ENCODE measurements at regions not wholly inside any gene's neighbourhood (a gene's known extent, or its start where the extent isn't known, plus 50 kb on each side); places are given as distances from the start of the nearest gene placed in this dataset.

GRCh38 chr16:77591347-77591746 lies 131.0 kb upstream of the NUDT7 start:
- intact Hi-C loops (cut with micrococcal nuclease), result no loop called here

GRCh38 chr16:77592021-77592420 lies 130.3 kb upstream of the NUDT7 start:
- intact Hi-C loops (cut with micrococcal nuclease), result no loop called here

- intact Hi-C loops (cut with micrococcal nuclease), result no loop called here
Measured at GRCh38 chr16:77594057-77594456, 128.3 kb upstream of the NUDT7 start.

GRCh38 chr16:77594799-77595596 lies 127.3 kb upstream of the NUDT7 start:
- intact Hi-C loops (cut with micrococcal nuclease), result no loop called here

- intact Hi-C loops (cut with micrococcal nuclease), result no loop called here
Measured at GRCh38 chr16:77596261-77596660, 126.1 kb upstream of the NUDT7 start.

- intact Hi-C loops (cut with micrococcal nuclease), result no loop called here
Measured at GRCh38 chr16:77599793-77600415, 122.4 kb upstream of the NUDT7 start.

GRCh38 chr16:77600555-77600954 lies 121.8 kb upstream of the NUDT7 start:
- intact Hi-C loops (cut with micrococcal nuclease), result no loop called here

- intact Hi-C loops (cut with micrococcal nuclease), result no loop called here
Measured at GRCh38 chr16:77603656-77604055, 118.7 kb upstream of the NUDT7 start.

- intact Hi-C loops (cut with micrococcal nuclease), result no loop called here
Measured at GRCh38 chr16:77610496-77610895, 111.8 kb upstream of the NUDT7 start.

GRCh38 chr16:77611386-77611785 lies 110.9 kb upstream of the NUDT7 start:
- intact Hi-C loops (cut with micrococcal nuclease), result no loop called here

GRCh38 chr16:77612596-77612995 lies 109.7 kb upstream of the NUDT7 start:
- intact Hi-C loops (cut with micrococcal nuclease), result no loop called here

GRCh38 chr16:77613095-77613494 lies 109.2 kb upstream of the NUDT7 start:
- intact Hi-C loops (cut with micrococcal nuclease), result no loop called here

GRCh38 chr16:77617553-77617952 lies 104.8 kb upstream of the NUDT7 start:
- intact Hi-C loops (cut with micrococcal nuclease), result no loop called here

GRCh38 chr16:77617996-77618395 lies 104.3 kb upstream of the NUDT7 start:
- intact Hi-C loops (cut with micrococcal nuclease), result no loop called here

GRCh38 chr16:77618951-77619350 lies 103.4 kb upstream of the NUDT7 start:
- intact Hi-C loops (cut with micrococcal nuclease), result no loop called here

- intact Hi-C loops (cut with micrococcal nuclease), result no loop called here
Measured at GRCh38 chr16:77624085-77624484, 98.2 kb upstream of the NUDT7 start.

- intact Hi-C loops (cut with micrococcal nuclease), result no loop called here
Measured at GRCh38 chr16:77636615-77637014, 85.7 kb upstream of the NUDT7 start.

GRCh38 chr16:77637940-77638339 lies 84.4 kb upstream of the NUDT7 start:
- intact Hi-C loops (cut with micrococcal nuclease), result no loop called here

- intact Hi-C loops (cut with micrococcal nuclease), result no loop called here
Measured at GRCh38 chr16:77643176-77643575, 79.1 kb upstream of the NUDT7 start.

- intact Hi-C loops (cut with micrococcal nuclease), result no loop called here
Measured at GRCh38 chr16:77645764-77646163, 76.5 kb upstream of the NUDT7 start.

- intact Hi-C loops (cut with micrococcal nuclease), result no loop called here
Measured at GRCh38 chr16:77647726-77648125, 74.6 kb upstream of the NUDT7 start.

- intact Hi-C loops (cut with micrococcal nuclease), result no loop called here
Measured at GRCh38 chr16:77650761-77651160, 71.6 kb upstream of the NUDT7 start.

- intact Hi-C loops (cut with micrococcal nuclease), result no loop called here
Measured at GRCh38 chr16:77652399-77652798, 69.9 kb upstream of the NUDT7 start.

All from T-helper 2 cell treated with Interferon-gamma antibody and Interleukin-4, amounts not matched to agents 100 ng/mL and 5 ng/mL, for 36 hours (primary cell).